Endothelial cell of umbilical vein (primary cell): ENCODE measurements at regions not wholly inside any gene's neighbourhood (a gene's known extent, or its start where the extent isn't known, plus 50 kb on each side); places are given as distances from the start of the nearest gene placed in this dataset.

Source experiments
- POLR2A ChIP-seq: IDR thresholded peaks from 2 replicates; pipeline ENCODE4 v1.6.1; 2012; ENCODE audit warnings: low read depth, mild to moderate bottlenecking, control low read depth, low read length
- TF ChIP-seq, protein P1 (sequence below), 2 donors: IDR thresholded peaks; 1 replicate in 1 of 2; 2 replicates in 1 of 2; pipeline ENCODE4 v1.5.1; 2011; ENCODE audit warnings: low read length in 2 of 2, mild to moderate bottlenecking in 2 of 2, moderate library complexity in 2 of 2, control low read depth in 1 of 2, inconsistent platforms in 1 of 2, low read depth in 1 of 2; ENCODE audit not compliant: insufficient read depth in 1 of 2; ENCODE audit errors: extremely low read depth in 1 of 2

DNA sequence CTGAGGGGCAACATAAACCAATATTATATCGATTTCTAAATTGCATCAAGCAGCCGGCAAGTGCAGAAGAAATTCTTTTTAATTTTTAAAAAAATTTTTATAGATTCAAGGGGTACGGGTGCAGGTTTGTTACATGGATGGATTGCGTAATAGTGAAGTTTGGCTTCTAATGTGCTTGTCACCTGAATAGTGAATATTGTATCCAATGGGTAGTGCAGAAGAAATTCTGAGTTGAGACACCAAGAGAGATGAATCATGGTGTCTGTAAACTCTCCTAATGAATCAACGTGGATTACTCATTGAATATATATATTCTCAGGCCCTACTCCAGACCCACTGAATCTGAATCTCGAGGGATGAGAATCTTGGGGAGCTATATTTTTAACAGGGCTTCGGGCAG lies 253.7 kb upstream of the FOXD3 start:
- TF ChIP-seq, protein P1, sequence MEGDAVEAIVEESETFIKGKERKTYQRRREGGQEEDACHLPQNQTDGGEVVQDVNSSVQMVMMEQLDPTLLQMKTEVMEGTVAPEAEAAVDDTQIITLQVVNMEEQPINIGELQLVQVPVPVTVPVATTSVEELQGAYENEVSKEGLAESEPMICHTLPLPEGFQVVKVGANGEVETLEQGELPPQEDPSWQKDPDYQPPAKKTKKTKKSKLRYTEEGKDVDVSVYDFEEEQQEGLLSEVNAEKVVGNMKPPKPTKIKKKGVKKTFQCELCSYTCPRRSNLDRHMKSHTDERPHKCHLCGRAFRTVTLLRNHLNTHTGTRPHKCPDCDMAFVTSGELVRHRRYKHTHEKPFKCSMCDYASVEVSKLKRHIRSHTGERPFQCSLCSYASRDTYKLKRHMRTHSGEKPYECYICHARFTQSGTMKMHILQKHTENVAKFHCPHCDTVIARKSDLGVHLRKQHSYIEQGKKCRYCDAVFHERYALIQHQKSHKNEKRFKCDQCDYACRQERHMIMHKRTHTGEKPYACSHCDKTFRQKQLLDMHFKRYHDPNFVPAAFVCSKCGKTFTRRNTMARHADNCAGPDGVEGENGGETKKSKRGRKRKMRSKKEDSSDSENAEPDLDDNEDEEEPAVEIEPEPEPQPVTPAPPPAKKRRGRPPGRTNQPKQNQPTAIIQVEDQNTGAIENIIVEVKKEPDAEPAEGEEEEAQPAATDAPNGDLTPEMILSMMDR (IDR thresholded peaks at IDR 0.05; ENCODE audit: extremely low read depth in 1 of 2, insufficient read depth in 1 of 2, low read depth in 1 of 2, low read length in 2 of 2) = no peak
- TF ChIP-seq POLR2A = no peak
